GM11168 (cell line): ENCODE measurements at regions not wholly inside any gene's neighbourhood (a gene's known extent, or its start where the extent isn't known, plus 50 kb on each side); places are given as distances from the start of the nearest gene placed in this dataset.
"Not testable (repeated sequence)": the region's sequence is repeated elsewhere in the genome, so short reads cannot be mapped to it uniquely, and the experiment has no call there.

Experiments
- in situ Hi-C: fragments of 300-500 bp; cut with MboI; formaldehyde crosslinking; loops from one replicate; pipeline ENCODE4 v1.12.0; 2022; ENCODE audit warnings: low sequenced_read_pairs; ENCODE audit not compliant: unreplicated experiment

DNA sequence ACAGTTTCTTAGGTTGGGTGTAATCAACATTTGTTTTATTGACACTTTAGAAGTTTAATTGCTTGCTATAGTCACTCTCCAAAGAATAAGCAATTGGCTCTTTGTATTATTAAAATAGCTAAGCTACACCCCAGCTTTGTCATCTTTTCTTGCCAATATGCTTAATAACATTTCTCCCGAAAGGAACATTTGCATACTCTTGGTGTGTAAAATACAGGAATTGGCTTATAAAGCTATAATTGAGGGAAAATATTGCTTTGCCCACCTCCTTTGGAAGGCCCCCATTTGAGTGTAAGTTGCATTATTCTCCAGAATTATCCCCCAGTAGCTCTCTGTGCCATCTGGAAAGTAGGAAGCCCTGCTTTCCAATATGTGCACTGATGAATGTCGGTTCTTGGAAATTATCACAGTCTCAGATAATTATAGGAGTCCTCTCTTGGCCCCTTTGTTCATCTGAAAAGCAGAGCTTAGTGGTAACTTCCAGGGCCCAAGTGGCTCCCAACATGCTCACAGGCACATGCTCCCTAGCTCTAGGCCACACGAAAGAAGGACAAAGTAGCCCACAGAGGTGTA is 92.4 kb upstream of the B3GAT2 start:
- in situ Hi-C loops, result no loop called here

DNA sequence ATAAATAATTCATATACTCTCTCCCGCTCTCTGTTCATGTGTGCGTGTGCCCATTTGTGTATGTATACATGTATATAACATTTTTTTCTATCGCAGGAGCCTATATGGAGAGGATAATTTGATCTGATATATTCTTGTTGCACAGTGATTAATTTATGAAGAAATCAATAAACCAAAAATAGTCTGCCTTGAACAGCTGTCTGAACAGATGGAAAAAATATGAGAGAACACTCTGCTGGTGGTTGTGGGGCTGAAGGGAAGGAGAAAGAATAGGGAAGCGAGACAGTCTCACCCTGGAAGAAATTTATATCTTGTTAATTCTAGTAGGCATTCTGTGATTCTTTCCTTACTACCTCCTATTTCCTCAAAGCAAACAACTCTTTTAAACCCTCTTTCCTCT is 96.6 kb upstream of the B3GAT2 start:
- in situ Hi-C loops, result no loop called here

- in situ Hi-C loops, result no loop called here
These were observed 99.8 kb upstream of the B3GAT2 start for GRCh38 chr6:71056656-71057055.

DNA sequence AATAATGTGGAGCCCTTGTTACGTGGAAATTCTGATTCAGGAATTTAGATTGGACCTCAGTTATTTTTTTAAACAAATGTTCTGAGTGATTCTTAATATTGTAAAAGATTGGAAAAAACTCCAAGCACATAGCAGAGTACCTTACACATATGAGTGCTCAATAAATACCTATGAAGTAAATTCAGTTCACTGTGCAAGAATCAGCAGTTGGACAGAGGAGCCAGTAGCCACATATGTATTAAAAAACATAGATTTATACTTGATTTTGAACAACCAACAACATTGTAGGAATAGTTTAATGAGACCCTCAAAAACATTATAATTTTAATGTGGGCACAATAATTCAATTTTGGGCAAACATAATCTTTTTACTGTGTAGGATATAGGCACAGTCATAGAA is 109.3 kb upstream of the B3GAT2 start:
- in situ Hi-C loops, result no loop called here

GRCh38 chr6:71067816-71068215 is 111.0 kb upstream of the B3GAT2 start:
- in situ Hi-C loops, result no loop called here

DNA sequence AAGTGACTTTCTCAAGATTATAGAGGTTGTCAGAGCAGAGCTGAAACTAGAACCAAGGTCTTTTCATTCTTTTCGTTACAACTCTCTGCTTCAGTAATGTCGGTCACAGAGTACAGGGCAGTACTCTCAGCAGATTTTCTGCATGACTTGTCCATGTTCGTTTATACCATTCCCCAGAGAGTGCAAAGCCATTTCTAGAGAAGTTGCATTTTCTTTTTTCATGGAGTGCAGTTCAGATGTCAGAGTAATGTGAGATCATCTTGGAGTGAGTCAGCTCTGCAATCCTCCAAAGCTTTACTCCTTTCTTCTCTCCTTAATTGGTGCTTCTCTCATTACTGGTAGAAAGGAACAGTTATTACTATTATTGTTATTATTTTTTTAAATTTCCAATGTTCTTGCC is 115.6 kb upstream of the B3GAT2 start:
- in situ Hi-C loops, result no loop called here

GRCh38 chr6:71077655-71078054 is 120.8 kb upstream of the B3GAT2 start:
- in situ Hi-C loops, result no loop called here

DNA sequence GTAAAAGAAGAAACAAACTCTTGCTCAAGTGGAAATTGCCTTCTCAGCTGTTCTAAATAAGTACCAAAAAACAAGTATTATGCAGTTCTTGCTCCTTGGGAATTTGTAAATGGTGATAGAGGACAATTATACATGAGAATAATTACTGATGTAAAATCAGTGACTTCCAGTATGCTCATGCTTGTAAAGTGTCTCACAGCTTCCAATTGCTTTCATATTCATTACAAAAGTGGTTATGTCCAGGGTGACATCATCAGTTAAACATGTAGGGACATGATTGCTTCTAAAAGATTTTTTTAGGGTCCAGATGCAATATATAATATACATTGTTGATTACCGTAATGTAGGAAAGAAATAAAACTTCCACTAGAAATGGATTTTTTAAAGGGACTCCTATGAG is 122.8 kb upstream of the B3GAT2 start:
- in situ Hi-C loops, result no loop called here

DNA sequence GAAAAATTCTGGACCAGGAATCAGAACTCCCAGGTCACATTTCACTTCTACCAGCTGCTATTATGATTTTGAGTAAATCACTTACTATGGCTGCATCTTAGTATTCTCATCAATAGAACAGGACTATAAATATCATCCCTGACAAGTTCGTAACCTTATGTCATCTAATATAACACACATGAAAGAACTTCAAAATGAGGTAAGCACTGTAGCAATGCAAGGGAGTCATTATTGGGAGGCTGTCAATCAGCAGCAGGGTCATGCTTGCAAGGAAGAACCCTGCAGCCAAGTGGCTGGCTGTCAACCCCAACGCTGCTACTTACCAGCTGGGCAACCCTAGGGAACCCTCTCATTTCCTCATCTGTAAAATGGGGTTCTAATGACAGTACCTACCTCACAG is 123.3 kb upstream of the B3GAT2 start:
- in situ Hi-C loops, result no loop called here

- in situ Hi-C loops, result no loop called here
These were observed 124.0 kb upstream of the B3GAT2 start for GRCh38 chr6:71080826-71081225.

DNA sequence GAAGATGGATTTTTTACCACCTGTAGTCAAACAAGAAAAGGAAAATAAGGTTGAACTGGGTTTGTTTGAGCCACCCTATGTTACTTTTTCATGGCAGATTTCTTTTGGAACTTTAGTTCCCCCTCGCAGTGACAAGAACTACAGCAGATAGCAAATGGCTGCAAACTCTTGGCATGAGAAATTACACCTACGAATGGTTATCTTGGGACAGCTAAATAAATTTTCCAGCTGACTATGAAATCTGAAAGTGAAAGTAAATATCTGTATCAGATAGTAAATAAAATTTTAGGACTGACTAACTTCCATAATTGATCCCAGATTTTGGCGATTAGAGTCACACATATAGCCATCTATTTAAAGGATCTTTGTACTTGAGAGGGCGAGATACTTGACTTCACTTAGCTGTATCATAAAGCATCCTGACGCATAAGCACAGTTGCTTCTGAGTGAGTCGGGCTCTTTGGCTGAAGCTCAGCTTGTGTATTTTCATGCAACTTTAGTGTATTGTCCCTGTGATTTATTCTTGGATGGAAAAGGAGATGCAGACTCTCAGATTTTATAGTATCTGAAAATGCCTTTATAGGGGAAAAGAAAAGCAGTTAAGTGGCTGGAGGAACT is 125.3 kb upstream of the B3GAT2 start:
- in situ Hi-C loops, result no loop called here

- in situ Hi-C loops, result no loop called here
These were observed 126.5 kb upstream of the B3GAT2 start for GRCh38 chr6:71083308-71083820.

GRCh38 chr6:71088166-71088565 is 131.3 kb upstream of the B3GAT2 start:
- in situ Hi-C loops, result no loop called here

DNA sequence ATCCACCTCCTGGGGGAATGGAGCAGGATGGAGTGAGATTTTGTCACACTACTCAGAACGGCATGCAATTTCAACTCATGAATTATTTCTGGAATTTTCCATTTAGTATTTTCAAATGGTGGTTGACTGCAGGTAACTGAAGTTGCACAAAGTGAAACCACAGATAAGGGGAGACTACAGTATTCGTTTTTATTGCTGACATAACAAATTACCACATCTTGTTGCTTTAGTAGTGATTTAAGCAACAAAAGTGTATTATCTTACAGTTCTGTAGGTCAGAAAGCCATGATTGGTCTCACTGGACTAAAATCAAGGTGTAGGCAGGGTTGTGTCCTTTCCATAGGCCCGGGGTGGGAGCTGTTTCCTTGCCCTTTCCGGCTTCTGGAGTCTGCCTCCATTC is 133.4 kb upstream of the B3GAT2 start:
- in situ Hi-C loops, result no loop called here

DNA sequence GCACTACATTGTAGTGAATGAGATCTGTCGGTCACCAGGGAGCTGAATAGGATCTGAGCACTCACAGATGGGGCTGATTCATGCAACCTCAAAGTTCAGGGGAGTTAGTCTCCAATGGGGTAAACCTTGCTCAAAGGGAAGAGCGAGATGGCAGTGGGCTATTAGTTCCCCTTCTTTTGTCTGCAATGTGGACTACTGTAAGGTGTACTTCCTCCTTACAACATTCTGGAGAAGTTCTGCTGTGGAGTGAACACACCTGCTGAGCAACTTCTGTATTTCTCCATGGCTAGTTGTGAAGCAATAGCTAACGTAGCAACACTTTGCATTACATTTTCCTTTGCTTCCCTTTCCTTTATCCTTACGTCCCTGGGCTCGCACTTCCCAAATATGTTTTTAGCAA is 134.3 kb upstream of the B3GAT2 start:
- in situ Hi-C loops, result no loop called here

DNA sequence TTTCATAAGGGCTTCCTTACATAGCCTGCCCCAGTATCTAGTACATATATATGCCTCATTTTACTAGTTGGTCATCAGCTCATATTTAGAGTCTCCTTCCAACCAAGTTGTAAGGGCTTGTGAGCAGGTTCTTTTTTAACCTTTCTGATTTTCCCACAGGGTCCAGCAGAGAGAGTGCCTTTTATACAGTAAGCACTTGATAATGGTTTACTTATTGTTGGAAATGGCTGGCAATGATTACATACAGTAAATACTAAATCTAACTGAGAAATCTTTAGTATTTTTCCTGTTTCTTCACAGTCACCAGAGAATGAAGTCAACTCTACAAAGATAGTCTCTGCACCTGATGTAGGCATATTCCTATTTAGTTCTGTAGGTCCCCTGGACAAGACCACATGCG is 135.1 kb upstream of the B3GAT2 start:
- in situ Hi-C loops, result no loop called here

DNA sequence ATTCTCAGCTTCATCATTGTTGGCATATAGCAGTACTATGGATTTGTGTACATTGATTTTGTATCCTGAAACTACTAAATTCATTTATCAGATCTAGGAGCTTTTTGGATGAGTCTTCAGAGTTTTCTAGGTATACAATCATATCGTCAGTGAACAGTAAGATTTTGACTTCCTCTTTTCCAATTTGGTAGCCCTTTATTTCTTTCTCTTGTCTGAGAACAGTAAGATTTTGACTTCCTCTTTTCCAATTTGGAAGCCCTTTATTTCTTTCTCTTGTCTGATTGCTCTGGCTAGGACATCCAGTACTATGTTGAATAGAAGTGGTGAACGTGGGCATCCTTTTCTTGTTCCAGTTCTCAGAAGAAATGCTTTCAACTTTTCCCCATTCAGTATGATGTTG is 140.4 kb upstream of the B3GAT2 start:
- in situ Hi-C loops, result not testable (repeated sequence)

- in situ Hi-C loops, result no loop called here
These were observed 142.8 kb upstream of the B3GAT2 start for GRCh38 chr6:71099649-71100048.

DNA sequence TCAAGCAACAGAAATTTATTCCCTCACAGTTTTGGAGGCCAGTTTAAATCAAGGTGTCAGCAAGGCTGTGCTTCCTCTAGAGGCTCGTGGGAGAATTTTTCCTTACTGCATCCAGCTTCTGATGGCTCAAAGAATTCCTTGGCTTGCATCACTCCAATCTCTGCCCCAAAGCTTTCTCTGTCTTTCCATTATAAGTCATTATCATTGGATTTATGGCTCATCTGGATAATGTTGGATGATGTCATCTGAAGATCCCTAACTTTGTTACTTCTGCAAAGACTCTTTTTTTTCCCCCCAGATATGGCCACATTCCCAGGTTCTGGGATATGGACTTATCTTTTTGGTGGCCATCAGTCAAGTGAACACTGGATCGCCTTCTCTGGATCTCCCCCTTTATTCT is 146.3 kb upstream of the B3GAT2 start:
- in situ Hi-C loops, result no loop called here

GRCh38 chr6:71103641-71104040 is 146.8 kb upstream of the B3GAT2 start:
- in situ Hi-C loops, result no loop called here

GRCh38 chr6:71106276-71106675 is 149.4 kb upstream of the B3GAT2 start:
- in situ Hi-C loops, result no loop called here

- in situ Hi-C loops, result no loop called here
These were observed 151.1 kb upstream of the B3GAT2 start for GRCh38 chr6:71107911-71108420.
